ENCODE measurements at regions not wholly inside any gene's neighbourhood (a gene's known extent, or its start where the extent isn't known, plus 50 kb on each side); places are given as distances from the start of the nearest gene placed in this dataset.

GRCh38 chr5:8137941-8138550, 269.1 kb downstream of the MTRR start:
- TF ChIP-seq CTCF (conservative IDR thresholded peaks at IDR 0.05) (no peak), ZFX (IDR thresholded peaks at IDR 0.05) (no peak)

All from C4-2B (cell line).